Ascending aorta (tissue), 2 donors: ENCODE measurements at regions not wholly inside any gene's neighbourhood (a gene's known extent, or its start where the extent isn't known, plus 50 kb on each side); places are given as distances from the start of the nearest gene placed in this dataset.

Experiments
- DNase-seq, 2 donors: peaks; one replicate each; pipeline ENCODE4 v3.0.0-alpha.2; 2019; ENCODE audit warnings: low spot score in 2 of 2
- H3K27ac ChIP-seq, 2 donors: fragments of 200-600 bp; sonication (generic); one replicate each; pipeline ENCODE4 v1.5.1; 2016 to 2017; ENCODE audit warnings: mild to moderate bottlenecking in 1 of 2
- H3K27me3 ChIP-seq: fragments of 200-600 bp; sonication (generic); one replicate; pipeline ENCODE4 v1.5.1; 2017
- H3K36me3 ChIP-seq, 2 donors: fragments of 200-600 bp; sonication (generic); one replicate each; pipeline ENCODE4 v1.5.1; 2016
- H3K4me1 ChIP-seq, 2 donors: fragments of 200-600 bp; sonication (generic); one replicate each; pipeline ENCODE4 v1.5.1; 2016 to 2017; ENCODE audit warnings: mild to moderate bottlenecking in 1 of 2
- H3K4me3 ChIP-seq, 2 donors: fragments of 200-600 bp; sonication (generic); one replicate each; pipeline ENCODE4 v1.5.1; 2016 to 2017; ENCODE audit warnings: mild to moderate bottlenecking in 1 of 2
- H3K9me3 ChIP-seq, 2 donors: fragments of 200-600 bp; sonication (generic); one replicate each; pipeline ENCODE4 v1.5.1; 2016
- intact Hi-C: fragments of 100-400 bp; cut with DNase I; formaldehyde crosslinking; loops from one replicate; pipeline ENCODE4 v1.15.1; 2023
- TF ChIP-seq, protein P1 (sequence below), 3 experiments: fragments of 200-600 bp in 2 of 3; fragments of 450-650 bp in 1 of 3; sonication (generic) in 2 of 3; IDR thresholded peaks; one replicate each; pipeline ENCODE4 v1.5.1; 2016 to 2019; ENCODE audit warnings: antibody characterized with exemption in 3 of 3, mild to moderate bottlenecking in 1 of 3, moderate library complexity in 1 of 3

DNA sequence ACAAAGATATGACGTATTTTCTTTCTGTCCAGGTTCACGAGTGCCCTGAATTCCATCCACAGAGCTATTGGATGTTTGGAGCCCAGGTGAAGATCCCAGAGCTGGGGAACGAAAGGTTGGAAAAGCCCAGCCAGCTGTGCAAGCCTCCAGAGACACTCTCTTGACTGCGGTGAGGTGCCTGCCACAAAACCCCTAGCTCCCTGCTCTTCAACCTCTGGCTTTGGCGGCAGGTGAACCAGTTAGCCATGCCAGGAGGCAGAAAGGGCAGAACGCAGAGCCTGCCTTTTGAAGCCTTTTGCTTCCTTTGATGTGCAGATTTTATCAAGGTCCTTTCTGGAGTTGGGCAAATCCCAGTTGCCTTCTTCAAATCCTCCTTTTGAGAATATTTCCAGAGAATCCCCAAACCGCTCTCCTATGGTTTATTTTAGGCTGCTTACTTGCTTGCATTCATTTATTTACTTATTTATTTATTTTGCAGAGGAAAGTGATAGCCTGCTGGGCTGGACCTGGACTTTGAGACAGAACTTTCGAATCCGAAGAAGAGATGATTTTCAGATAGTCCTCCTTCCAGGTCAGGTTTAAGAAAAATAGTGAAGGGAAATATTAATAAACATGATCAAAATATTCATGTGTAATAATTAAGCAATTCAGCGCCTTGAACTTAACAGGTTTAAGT, 411.2 kb upstream of the TBX3 start:
- no peak overlapping the region for H3K4me3 ChIP-seq
- no peak overlapping the region for H3K27ac ChIP-seq
- no peaks in the 10 kb centered on the region for H3K9me3 ChIP-seq
- no peak for DNase-seq
- H3K4me1 ChIP-seq: no peaks in the 10 kb centered on the region
- H3K36me3 ChIP-seq: no peaks in the 10 kb centered on the region
- TF ChIP-seq, protein P1, sequence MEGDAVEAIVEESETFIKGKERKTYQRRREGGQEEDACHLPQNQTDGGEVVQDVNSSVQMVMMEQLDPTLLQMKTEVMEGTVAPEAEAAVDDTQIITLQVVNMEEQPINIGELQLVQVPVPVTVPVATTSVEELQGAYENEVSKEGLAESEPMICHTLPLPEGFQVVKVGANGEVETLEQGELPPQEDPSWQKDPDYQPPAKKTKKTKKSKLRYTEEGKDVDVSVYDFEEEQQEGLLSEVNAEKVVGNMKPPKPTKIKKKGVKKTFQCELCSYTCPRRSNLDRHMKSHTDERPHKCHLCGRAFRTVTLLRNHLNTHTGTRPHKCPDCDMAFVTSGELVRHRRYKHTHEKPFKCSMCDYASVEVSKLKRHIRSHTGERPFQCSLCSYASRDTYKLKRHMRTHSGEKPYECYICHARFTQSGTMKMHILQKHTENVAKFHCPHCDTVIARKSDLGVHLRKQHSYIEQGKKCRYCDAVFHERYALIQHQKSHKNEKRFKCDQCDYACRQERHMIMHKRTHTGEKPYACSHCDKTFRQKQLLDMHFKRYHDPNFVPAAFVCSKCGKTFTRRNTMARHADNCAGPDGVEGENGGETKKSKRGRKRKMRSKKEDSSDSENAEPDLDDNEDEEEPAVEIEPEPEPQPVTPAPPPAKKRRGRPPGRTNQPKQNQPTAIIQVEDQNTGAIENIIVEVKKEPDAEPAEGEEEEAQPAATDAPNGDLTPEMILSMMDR (IDR thresholded peaks at IDR 0.05): no peak
- intact Hi-C loops: no loop called here
- H3K27me3 ChIP-seq: no peaks in the 10 kb centered on the region

DNA sequence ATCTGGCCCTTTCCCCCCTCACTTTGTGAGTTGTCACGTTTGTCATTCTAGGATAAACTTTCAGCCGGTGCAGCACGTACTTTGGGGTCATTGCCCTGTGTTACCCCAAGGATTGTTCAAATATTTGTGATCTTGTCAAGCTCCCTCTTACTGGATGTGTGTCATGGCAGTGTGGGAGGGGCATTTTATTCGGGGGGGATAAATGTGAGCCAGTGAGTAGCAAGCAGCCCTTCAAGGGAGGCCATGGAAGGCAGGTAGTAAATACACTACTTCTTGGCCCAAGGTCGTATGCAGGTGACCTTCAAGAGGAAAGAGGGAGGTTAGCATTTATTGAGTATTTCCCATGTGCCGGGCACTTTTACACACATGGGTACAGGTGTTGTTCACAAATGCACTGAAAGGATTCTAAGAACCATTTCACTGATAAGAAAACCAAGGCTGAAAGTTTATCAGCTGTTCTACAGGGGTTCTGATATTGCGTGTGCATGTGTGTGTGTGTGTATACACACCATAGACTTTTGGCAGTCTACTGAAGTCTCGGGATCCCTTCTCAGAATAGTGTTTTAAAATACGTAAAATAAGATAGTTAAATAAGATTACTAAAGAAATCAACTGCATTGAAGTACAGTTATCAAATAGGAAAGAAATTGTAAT, 410.3 kb upstream of the TBX3 start:
- no peaks in the 10 kb centered on the region for H3K27me3 ChIP-seq
- H3K36me3 ChIP-seq: no peaks in the 10 kb centered on the region
- H3K4me3 ChIP-seq: no peak overlapping the region
- TF ChIP-seq, protein P1 (IDR thresholded peaks at IDR 0.05): no peak
- H3K4me1 ChIP-seq: no peaks in the 10 kb centered on the region
- DNase-seq: no peak
- intact Hi-C loops: no loop called here
- no peaks in the 10 kb centered on the region for H3K9me3 ChIP-seq
- no peak overlapping the region for H3K27ac ChIP-seq

DNA sequence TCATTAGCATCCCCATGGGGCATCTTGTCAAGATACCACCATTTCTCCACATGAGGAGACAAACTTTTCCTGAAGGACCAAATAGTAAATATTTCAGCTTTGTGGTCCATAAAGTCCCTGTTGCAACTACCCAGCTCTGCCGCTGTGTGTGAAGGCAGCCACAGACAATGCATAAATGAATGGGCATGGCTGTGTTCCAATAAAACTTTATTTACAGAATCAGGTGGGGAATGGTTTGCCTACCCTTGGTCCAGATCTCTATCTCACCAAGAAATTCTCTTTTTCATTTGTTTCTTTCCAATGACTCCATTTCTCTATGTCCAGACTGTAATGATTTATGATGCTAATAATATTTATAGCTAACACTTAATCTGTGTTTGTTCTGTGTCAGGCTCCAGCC, 409.3 kb upstream of the TBX3 start:
- H3K4me3 ChIP-seq: no peak overlapping the region
- TF ChIP-seq, protein P1 (IDR thresholded peaks at IDR 0.05): no peak
- DNase-seq: no peak
- no peaks in the 10 kb centered on the region for H3K36me3 ChIP-seq
- H3K27ac ChIP-seq: no peak overlapping the region
- H3K9me3 ChIP-seq: no peaks in the 10 kb centered on the region
- no peaks in the 10 kb centered on the region for H3K27me3 ChIP-seq
- no peaks in the 10 kb centered on the region for H3K4me1 ChIP-seq
- intact Hi-C loops: no loop called here

DNA sequence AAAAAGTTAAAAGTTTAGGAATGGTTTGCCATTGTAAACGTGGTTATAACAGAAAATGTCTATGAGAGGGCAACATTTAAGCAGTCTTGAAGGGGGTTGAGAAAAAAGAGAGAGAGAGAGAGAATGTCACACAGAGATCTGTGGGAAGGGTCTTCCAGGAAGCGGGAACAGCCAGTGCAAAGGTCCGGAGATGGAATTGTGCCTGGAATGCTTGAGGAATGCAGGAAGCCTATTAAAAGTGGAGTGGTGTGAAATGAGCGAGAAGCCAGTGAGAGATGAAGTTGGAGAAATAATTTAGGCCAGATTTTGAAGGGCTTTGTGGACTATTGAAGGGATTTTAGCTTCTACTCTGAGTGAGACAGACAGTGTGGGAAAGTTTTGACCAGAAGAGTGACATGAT, 406.8 kb upstream of the TBX3 start:
- Histone ChIP-seq H3K9me3 (no peaks in the 10 kb centered on the region), H3K4me3 (no peak overlapping the region), H3K27me3 (no peaks in the 10 kb centered on the region), H3K36me3 (no peaks in the 10 kb centered on the region), H3K4me1 (no peaks in the 10 kb centered on the region), H3K27ac (no peak overlapping the region)
- TF ChIP-seq, protein P1 (IDR thresholded peaks at IDR 0.05): no peak
- DNase-seq: no peak
- intact Hi-C loops: no loop called here

DNA sequence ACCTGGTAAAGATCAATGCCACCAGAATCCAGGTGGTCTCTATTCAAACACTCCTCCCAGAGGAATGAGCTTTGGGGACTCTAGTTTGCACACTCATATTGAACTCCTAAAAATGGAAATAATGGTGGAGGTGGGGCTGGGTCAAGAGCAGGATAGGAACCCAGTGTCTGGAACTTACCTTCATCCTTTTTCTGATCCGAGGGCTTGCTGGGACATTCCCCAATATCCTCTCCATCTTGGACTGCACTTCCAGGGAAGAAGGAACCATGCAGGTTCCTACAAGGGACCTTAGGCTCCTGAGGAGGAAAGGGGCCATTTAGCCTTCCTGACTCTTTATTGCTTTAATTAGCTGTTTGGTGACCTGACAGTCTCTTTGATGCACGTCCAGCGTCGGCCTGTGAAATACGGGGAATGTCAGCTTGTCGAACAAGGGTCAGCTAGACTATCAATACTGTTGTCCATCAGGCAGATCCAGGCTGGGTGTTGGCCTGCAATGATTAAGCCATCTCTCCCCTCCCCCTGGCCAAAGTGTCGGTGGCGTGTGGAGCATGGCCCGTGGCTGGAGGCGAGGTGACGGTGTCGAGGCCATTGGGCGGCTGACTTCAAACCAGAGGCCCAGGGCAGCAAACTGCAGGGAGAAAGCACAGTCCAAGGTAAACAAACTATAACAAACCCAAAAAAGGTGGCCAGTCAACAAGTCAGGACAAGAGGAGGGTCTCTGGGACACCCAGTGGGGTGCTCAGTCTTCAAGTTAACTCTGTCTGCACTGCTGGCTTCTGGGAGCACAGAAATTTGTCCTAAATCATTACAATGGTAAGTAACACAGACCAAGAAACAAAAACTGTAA, 405.2 kb upstream of the TBX3 start:
- no peak overlapping the region for H3K4me3 ChIP-seq
- H3K36me3 ChIP-seq: no peaks in the 10 kb centered on the region
- intact Hi-C loops: no loop called here
- H3K4me1 ChIP-seq: no peaks in the 10 kb centered on the region
- H3K27me3 ChIP-seq: no peaks in the 10 kb centered on the region
- no peaks in the 10 kb centered on the region for H3K9me3 ChIP-seq
- no peak overlapping the region for H3K27ac ChIP-seq
- no peak for DNase-seq
- TF ChIP-seq, protein P1 (IDR thresholded peaks at IDR 0.05): no peak
